HT1080 (cell line): ENCODE measurements at regions not wholly inside any gene's neighbourhood (a gene's known extent, or its start where the extent isn't known, plus 50 kb on each side); places are given as distances from the start of the nearest gene placed in this dataset.

ENCODE experiments used
- DNase-seq: peaks from one replicate; pipeline ENCODE4 v3.0.0-alpha.2; 2015; ENCODE audit warnings: low read depth

GRCh38 chr16:85254051-85254450, 141.8 kb upstream of the CIBAR2 start:
- no peak for DNase-seq

GRCh38 chr16:85254921-85255320, 142.6 kb upstream of the CIBAR2 start:
- DNase-seq, result no peak

GRCh38 chr16:85255777-85256176, 143.5 kb upstream of the CIBAR2 start:
- DNase-seq, result no peak

- DNase-seq, result no peak
Observed at GRCh38 chr16:85256190-85256739, 144.0 kb upstream of the CIBAR2 start.

GRCh38 chr16:85257483-85257882, 145.2 kb upstream of the CIBAR2 start:
- DNase-seq, result no peak

- DNase-seq, result no peak
Observed at GRCh38 chr16:85258166-85258565, 145.9 kb upstream of the CIBAR2 start.

- DNase-seq, result no peak
Observed at GRCh38 chr16:85258629-85259028, 146.4 kb upstream of the CIBAR2 start.

- no peak for DNase-seq
Observed at GRCh38 chr16:85259115-85259831, 147.0 kb upstream of the CIBAR2 start.

GRCh38 chr16:85259832-85260167, 147.5 kb upstream of the CIBAR2 start:
- DNase-seq, result no peak

- no peak for DNase-seq
Observed at GRCh38 chr16:85261204-85261603, 148.9 kb upstream of the CIBAR2 start.

GRCh38 chr16:85261657-85262557, 149.6 kb upstream of the CIBAR2 start:
- DNase-seq, result no peak

GRCh38 chr16:85262558-85263238, 150.4 kb upstream of the CIBAR2 start:
- no peak for DNase-seq

- DNase-seq, result no peak
Observed at GRCh38 chr16:85263239-85263585, 150.9 kb upstream of the CIBAR2 start.

GRCh38 chr16:85264752-85265151, 152.5 kb upstream of the CIBAR2 start:
- DNase-seq, result no peak

GRCh38 chr16:85265161-85265784, 153.0 kb upstream of the CIBAR2 start:
- DNase-seq, result no peak

GRCh38 chr16:85265810-85266209, 153.5 kb upstream of the CIBAR2 start:
- no peak for DNase-seq

- no peak for DNase-seq
Observed at GRCh38 chr16:85266857-85267256, 154.6 kb upstream of the CIBAR2 start.

- no peak for DNase-seq
Observed at GRCh38 chr16:85267414-85267945, 155.2 kb upstream of the CIBAR2 start.

GRCh38 chr16:85269165-85269564, 156.9 kb upstream of the CIBAR2 start:
- DNase-seq, result no peak

GRCh38 chr16:85270374-85270773, 158.1 kb upstream of the CIBAR2 start:
- no peak for DNase-seq

- DNase-seq, result no peak
Observed at GRCh38 chr16:85271198-85271597, 158.9 kb upstream of the CIBAR2 start.
